ENCODE measurements at regions not wholly inside any gene's neighbourhood (a gene's known extent, or its start where the extent isn't known, plus 50 kb on each side); places are given as distances from the start of the nearest gene placed in this dataset.

DNA sequence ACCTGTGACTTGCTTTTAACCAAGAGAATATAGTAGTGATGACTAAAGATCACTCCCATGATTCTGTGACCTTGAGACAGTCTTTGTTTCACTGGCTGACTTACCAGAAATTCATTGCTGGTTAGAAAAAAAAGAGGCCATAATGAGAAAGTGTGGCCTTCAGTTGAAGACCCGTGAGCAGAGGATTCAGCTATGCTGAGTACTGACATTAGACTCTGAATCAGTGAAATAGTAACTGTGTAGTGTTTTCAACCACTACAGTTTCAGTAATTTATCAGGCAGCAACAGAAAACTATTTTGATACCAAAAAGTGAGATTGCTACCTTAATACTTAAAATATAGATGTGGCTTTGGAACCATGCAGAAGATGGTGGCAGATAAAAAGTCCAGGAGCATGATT lies 298.0 kb upstream of the KCND2 start:
- DNase-seq (ENCODE audit: low read depth, low spot score) = no peak
- Histone ChIP-seq H2AFZ (ENCODE audit: control insufficient read depth, low read length) (no peak overlapping the region), H3K9ac (ENCODE audit: control insufficient read depth, extremely low read depth, insufficient read depth, low read length) (no peak overlapping the region), H4K20me1 (ENCODE audit: control insufficient read depth, extremely low read depth, insufficient read depth, low read length) (no peaks in the 10 kb centered on the region), H3K9me3 (ENCODE audit: control insufficient read depth, low read depth, low read length) (no peaks in the 10 kb centered on the region), H3K27ac (ENCODE audit: control insufficient read depth, insufficient read depth, low read length) (no peak overlapping the region), H3K27me3 (ENCODE audit: control insufficient read depth, extremely low read depth, insufficient read depth, low read length) (no peaks in the 10 kb centered on the region), H3K4me2 (ENCODE audit: control insufficient read depth, extremely low read depth, insufficient read depth, low read depth, low read length) (no peak overlapping the region), H3K79me2 (ENCODE audit: control insufficient read depth, insufficient read depth, low read length) (no peaks in the 10 kb centered on the region), H3K4me3 (ENCODE audit: control insufficient read depth in 2 of 3, extremely low read depth in 1 of 3, insufficient read depth in 2 of 3, low read depth in 1 of 3, low read length in 3 of 3) (no peak overlapping the region), H3K4me1 (ENCODE audit: control insufficient read depth, extremely low read depth, insufficient read depth, low read length) (no peaks in the 10 kb centered on the region), H3K36me3 (ENCODE audit: control insufficient read depth in 2 of 2, extremely low read depth in 1 of 2, insufficient read depth in 2 of 2, low read length in 2 of 2) (no peaks in the 10 kb centered on the region), H3K9me1 (ENCODE audit: control insufficient read depth, extremely low read depth, insufficient read depth, low read length) (no peaks in the 10 kb centered on the region)
- no peak for FAIRE-seq
- no peak for TF ChIP-seq EZH2 (IDR thresholded peaks at IDR 0.05; ENCODE audit: low read length)
- TF ChIP-seq, protein P1, sequence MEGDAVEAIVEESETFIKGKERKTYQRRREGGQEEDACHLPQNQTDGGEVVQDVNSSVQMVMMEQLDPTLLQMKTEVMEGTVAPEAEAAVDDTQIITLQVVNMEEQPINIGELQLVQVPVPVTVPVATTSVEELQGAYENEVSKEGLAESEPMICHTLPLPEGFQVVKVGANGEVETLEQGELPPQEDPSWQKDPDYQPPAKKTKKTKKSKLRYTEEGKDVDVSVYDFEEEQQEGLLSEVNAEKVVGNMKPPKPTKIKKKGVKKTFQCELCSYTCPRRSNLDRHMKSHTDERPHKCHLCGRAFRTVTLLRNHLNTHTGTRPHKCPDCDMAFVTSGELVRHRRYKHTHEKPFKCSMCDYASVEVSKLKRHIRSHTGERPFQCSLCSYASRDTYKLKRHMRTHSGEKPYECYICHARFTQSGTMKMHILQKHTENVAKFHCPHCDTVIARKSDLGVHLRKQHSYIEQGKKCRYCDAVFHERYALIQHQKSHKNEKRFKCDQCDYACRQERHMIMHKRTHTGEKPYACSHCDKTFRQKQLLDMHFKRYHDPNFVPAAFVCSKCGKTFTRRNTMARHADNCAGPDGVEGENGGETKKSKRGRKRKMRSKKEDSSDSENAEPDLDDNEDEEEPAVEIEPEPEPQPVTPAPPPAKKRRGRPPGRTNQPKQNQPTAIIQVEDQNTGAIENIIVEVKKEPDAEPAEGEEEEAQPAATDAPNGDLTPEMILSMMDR (optimal IDR thresholded peaks at IDR 0.05 in 1 of 3, IDR thresholded peaks at IDR 0.05 in 1 of 3, conservative IDR thresholded peaks at IDR 0.05 in 1 of 3; ENCODE audit: extremely low read depth in 1 of 3, insufficient read depth in 2 of 3, low read length in 3 of 3) = no peak
- dilution Hi-C loops (cut with MboI; ENCODE audit: extremely low pct_ligation_motif_present, low sequenced_read_pairs) = no loop called here

DNA sequence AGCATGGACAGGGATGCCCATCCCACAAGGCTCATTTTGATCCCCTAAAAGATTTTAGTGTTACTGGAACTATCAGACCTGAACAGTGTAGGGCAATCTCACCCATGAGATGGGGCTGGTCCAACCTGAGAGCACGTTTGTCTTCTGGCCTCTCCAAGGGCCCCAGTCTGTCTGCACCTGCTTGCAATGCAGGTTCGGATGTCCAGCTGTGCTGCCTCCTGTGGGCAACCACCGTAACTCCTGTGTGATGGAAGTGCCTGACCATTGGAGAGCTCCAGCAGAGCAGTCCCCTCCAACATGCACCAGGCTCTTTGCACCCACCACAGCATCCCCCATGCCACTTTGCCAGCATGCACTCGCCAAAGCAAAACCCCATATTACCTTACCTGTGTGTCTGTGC lies 290.1 kb upstream of the KCND2 start:
- no peaks in the 10 kb centered on the region for H3K36me3 ChIP-seq (ENCODE audit: control insufficient read depth in 2 of 2, extremely low read depth in 1 of 2, insufficient read depth in 2 of 2, low read length in 2 of 2)
- no peak overlapping the region for H3K9ac ChIP-seq (ENCODE audit: control insufficient read depth, extremely low read depth, insufficient read depth, low read length)
- H3K4me3 ChIP-seq (ENCODE audit: control insufficient read depth in 2 of 3, extremely low read depth in 1 of 3, insufficient read depth in 2 of 3, low read depth in 1 of 3, low read length in 3 of 3) = no peak overlapping the region
- no peaks in the 10 kb centered on the region for H3K79me2 ChIP-seq (ENCODE audit: control insufficient read depth, insufficient read depth, low read length)
- dilution Hi-C loops (cut with MboI; ENCODE audit: extremely low pct_ligation_motif_present, low sequenced_read_pairs) = no loop called here
- no peak overlapping the region for H3K4me2 ChIP-seq (ENCODE audit: control insufficient read depth, extremely low read depth, insufficient read depth, low read depth, low read length)
- no peak overlapping the region for H2AFZ ChIP-seq (ENCODE audit: control insufficient read depth, low read length)
- H3K9me3 ChIP-seq (ENCODE audit: control insufficient read depth, low read depth, low read length) = no peaks in the 10 kb centered on the region
- H3K9me1 ChIP-seq (ENCODE audit: control insufficient read depth, extremely low read depth, insufficient read depth, low read length) = no peaks in the 10 kb centered on the region
- no peaks in the 10 kb centered on the region for H3K4me1 ChIP-seq (ENCODE audit: control insufficient read depth, extremely low read depth, insufficient read depth, low read length)
- H3K27me3 ChIP-seq (ENCODE audit: control insufficient read depth, extremely low read depth, insufficient read depth, low read length) = no peaks in the 10 kb centered on the region
- no peak for FAIRE-seq
- DNase-seq (ENCODE audit: low read depth, low spot score) = no peak
- H4K20me1 ChIP-seq (ENCODE audit: control insufficient read depth, extremely low read depth, insufficient read depth, low read length) = no peaks in the 10 kb centered on the region
- TF ChIP-seq EZH2 (IDR thresholded peaks at IDR 0.05; ENCODE audit: low read length) = no peak
- TF ChIP-seq, protein P1 (optimal IDR thresholded peaks at IDR 0.05 in 1 of 3, IDR thresholded peaks at IDR 0.05 in 1 of 3, conservative IDR thresholded peaks at IDR 0.05 in 1 of 3; ENCODE audit: extremely low read depth in 1 of 3, insufficient read depth in 2 of 3, low read length in 3 of 3) = no peak
- no peak overlapping the region for H3K27ac ChIP-seq (ENCODE audit: control insufficient read depth, insufficient read depth, low read length)

Data from keratinocyte (primary cell).